ENCODE measurements at regions not wholly inside any gene's neighbourhood (a gene's known extent, or its start where the extent isn't known, plus 50 kb on each side); places are given as distances from the start of the nearest gene placed in this dataset.

DNA sequence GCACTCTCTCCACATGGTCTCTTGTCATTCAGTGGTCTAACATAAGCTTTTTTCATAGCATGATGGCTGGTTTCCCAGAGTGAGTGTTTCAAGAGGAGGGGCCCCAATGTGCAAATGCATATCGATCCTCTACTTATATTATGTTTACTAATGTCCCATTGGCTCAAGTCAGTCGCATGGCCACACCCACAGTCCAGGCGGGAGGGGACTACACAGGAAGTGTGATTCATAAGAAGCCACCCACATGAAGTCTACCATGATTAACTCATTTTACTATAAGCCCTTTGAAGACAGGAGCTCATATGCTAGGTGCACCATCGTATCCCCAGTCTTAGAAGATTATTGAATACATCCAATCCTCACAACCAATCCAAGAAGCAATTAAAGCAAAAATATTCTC, 89.5 kb upstream of the ISX start:
- DNase-seq (ENCODE audit: low read depth in 2 of 2), result no peak

DNA sequence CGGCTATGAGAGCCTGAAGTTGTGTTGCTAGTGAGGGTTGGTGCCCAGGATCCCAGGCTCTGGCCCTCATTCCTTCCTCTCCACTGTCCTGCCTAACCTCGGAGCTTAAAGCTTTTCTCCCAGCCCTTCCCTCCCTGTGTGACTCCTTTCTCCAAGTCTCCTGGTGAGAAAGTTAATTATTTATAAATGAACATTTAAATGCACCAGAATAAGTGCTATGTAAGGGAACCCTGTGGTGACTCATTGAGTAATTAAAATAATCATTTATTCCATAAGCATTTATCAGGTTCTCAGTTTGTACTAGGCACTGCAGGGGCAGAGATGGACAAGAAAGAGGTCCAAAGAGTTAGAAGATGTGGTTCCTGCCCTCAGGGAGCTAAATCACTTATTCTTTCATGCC, 89.1 kb upstream of the ISX start:
- DNase-seq (ENCODE audit: low read depth in 2 of 2), result no peak

GRCh38 chr22:34986523-34986922, 79.4 kb upstream of the ISX start:
- DNase-seq (ENCODE audit: low read depth in 2 of 2), result no peak

GRCh38 chr22:34992672-34993071, 73.3 kb upstream of the ISX start:
- DNase-seq (ENCODE audit: low read depth in 2 of 2), result no peak

- DNase-seq (ENCODE audit: low read depth in 2 of 2), result no peak
These were observed 72.4 kb upstream of the ISX start for GRCh38 chr22:34993548-34993947.

GRCh38 chr22:34997633-34998299, 68.2 kb upstream of the ISX start:
- DNase-seq (ENCODE audit: low read depth in 2 of 2), result no peak

GRCh38 chr22:34998921-34999320, 67.0 kb upstream of the ISX start:
- DNase-seq (ENCODE audit: low read depth in 2 of 2), result no peak

DNA sequence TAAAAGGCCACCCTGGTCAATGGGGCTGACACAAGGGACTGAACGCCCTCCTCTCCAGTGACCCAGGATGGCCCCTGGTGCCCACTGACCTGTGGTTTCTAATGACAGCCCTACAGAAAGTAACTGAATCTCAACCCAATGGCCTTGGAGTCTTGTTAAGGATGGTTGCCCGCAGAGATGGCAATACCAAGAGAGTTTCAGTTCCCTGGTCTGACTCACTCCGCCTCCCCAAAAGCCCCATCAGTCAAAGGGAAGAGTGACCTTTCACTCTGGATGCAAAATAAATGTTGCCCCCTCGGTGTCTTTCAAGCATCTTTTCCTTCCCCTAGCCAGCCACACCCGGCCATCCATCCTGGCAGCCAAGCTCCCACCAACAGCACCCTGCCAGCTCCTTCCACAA, 57.7 kb upstream of the ISX start:
- DNase-seq (ENCODE audit: low read depth in 2 of 2), result no peak

DNA sequence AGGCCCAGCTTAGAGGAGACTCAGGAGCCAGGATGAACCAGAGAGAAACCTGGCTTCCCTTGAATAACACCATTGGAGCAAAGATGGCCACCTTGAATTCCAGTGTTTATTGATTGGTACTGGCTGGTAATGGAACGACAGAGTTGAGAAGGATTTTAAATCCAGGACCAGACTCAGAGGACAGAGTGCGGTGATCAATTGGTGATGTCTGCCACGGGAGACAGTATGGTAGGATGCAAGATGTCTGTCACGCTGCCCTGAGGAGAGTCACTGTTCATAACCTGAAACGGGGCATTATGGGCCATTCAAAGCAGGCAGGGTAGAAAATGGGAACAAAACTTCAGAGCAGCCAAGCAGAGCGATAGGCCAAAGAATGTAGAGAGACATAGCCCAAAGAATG, 55.4 kb upstream of the ISX start:
- DNase-seq (ENCODE audit: low read depth in 2 of 2), result no peak

DNA sequence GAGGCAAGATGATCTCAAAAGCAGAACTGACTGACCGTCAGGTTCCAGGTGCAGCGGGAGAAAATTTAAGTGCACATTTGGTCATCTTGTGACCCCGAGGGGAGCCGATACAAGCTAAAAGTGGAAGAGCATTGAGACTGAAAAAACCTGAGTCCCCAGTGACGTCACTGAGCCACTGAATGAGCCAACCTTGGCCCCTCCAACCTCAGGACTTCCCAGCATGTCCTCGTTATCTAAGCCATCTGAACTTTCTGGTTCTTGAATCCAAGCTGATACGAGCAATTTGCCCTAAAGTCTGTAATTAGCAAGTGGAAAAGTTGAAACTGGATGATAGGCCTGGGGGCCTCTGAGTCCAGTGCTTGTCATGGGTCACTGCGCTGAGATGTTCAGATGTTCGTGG, 51.1 kb upstream of the ISX start:
- no peak for DNase-seq (ENCODE audit: low read depth in 2 of 2)

All from stimulated activated CD8-positive, alpha-beta memory T cell treated with anti-CD3 and anti-CD28 coated beads, Interleukin-2, amount 100 ng/mL, for 48 hours (primary cell).